IMR-90 (cell line): ENCODE measurements at regions not wholly inside any gene's neighbourhood (a gene's known extent, or its start where the extent isn't known, plus 50 kb on each side); places are given as distances from the start of the nearest gene placed in this dataset.

Source experiments
- ATAC-seq: fragments of 200-7000 bp; cut with Tn5 transposase; 2 replicates; pipeline ENCODE4 v1.9.1; 2020; ENCODE audit warnings: low read depth, mild to moderate bottlenecking, moderate library complexity
- BruUV-seq: library from RNA; stranded (reverse); fragments of 400-500 nt; replicated peaks from 2 replicates; lab custom pipeline; 2021; lab: Mats Ljungman, UMichigan
- CTCF ChIA-PET: fragments of 300-600 bp; formaldehyde crosslinking; extraction: SDS; loops from one replicate; lab custom pipeline; 2021; ENCODE audit warnings: antibody characterized with exemption; lab: Yijun Ruan, JAX
- POLR2A ChIA-PET: fragments of 300-600 bp; sonication (Branson Sonifier 250); formaldehyde crosslinking; loops from one replicate; lab custom pipeline; 2022; ENCODE audit warnings: antibody characterized with exemption; ENCODE audit not compliant: unreplicated experiment; lab: Charles Lee
- DNase-seq: peaks from one replicate; pipeline ENCODE4 v3.0.0; 2013
- H2AFZ ChIP-seq: replicated peaks from 2 replicates; pipeline ENCODE3; 2013; ENCODE audit warnings: low read length, mild to moderate bottlenecking; ENCODE audit not compliant: poor library complexity
- H2AK5ac ChIP-seq: 2 replicates; pipeline ENCODE4 v1.6.1; 2013; ENCODE audit warnings: low read depth, low read length, inconsistent platforms
- H2AK9ac ChIP-seq: replicated peaks from 2 replicates; pipeline ENCODE3; 2013; ENCODE audit warnings: mild to moderate bottlenecking, low read depth, low read length, moderate library complexity; ENCODE audit not compliant: poor library complexity
- H2BK120ac ChIP-seq: 2 replicates; pipeline ENCODE4 v1.6.1; 2013; ENCODE audit warnings: low read depth, low read length, inconsistent platforms
- H2BK15ac ChIP-seq: 3 replicates; pipeline ENCODE4 v1.6.1; 2013; ENCODE audit warnings: low read depth, low read length, inconsistent platforms
- H2BK20ac ChIP-seq: 2 replicates; pipeline ENCODE4 v1.6.1; 2013; ENCODE audit warnings: low read depth, mild to moderate bottlenecking, inconsistent platforms, low read length, moderate library complexity
- H2BK5ac ChIP-seq: 2 replicates; pipeline ENCODE4 v1.6.1; 2013; ENCODE audit warnings: mild to moderate bottlenecking, low read depth, low read length, inconsistent platforms; ENCODE audit not compliant: poor library complexity, severe bottlenecking
- H3K14ac ChIP-seq: replicated peaks from 2 replicates; pipeline ENCODE4 v1.6.1; 2013; ENCODE audit warnings: low read depth, low read length, inconsistent platforms
- H3K18ac ChIP-seq: 2 replicates; pipeline ENCODE4 v1.6.1; 2013; ENCODE audit warnings: low read depth, low read length, control low read depth
- H3K23ac ChIP-seq: 2 replicates; pipeline ENCODE4 v1.6.1; 2013; ENCODE audit warnings: low read depth, low read length, inconsistent platforms
- H3K27ac ChIP-seq: 2 replicates; pipeline ENCODE4 v1.5.1; 2013; ENCODE audit warnings: mild to moderate bottlenecking, control low read depth, low read length; ENCODE audit not compliant: insufficient read depth
- H3K27me3 ChIP-seq: 2 replicates; pipeline ENCODE4 v1.6.1; 2013; ENCODE audit warnings: low read length; ENCODE audit not compliant: control insufficient read depth, insufficient read depth
- H3K36me3 ChIP-seq: 2 replicates; pipeline ENCODE4 v1.6.1; 2013; ENCODE audit warnings: low read length, mixed read lengths; ENCODE audit not compliant: control insufficient read depth, insufficient read depth
- H3K4ac ChIP-seq: 2 replicates; pipeline ENCODE4 v1.6.1; 2013; ENCODE audit warnings: low read depth, low read length, inconsistent platforms
- H3K4me1 ChIP-seq: 2 replicates; pipeline ENCODE4 v1.6.1; 2013; ENCODE audit warnings: low read length, mixed read lengths; ENCODE audit not compliant: control insufficient read depth, insufficient read depth
- H3K4me2 ChIP-seq: 2 replicates; pipeline ENCODE4 v1.6.1; 2013; ENCODE audit warnings: low read depth, mild to moderate bottlenecking, control low read depth, low read length, moderate library complexity
- H3K4me3 ChIP-seq: 2 replicates; pipeline ENCODE4 v1.5.1; 2013; ENCODE audit warnings: low read depth, mild to moderate bottlenecking, control low read depth, low read length, moderate library complexity; ENCODE audit not compliant: insufficient read depth
- H3K56ac ChIP-seq: 2 replicates; pipeline ENCODE4 v1.6.1; 2013; ENCODE audit warnings: low read length, inconsistent platforms; ENCODE audit not compliant: insufficient read depth; ENCODE audit errors: extremely low read depth
- H3K79me1 ChIP-seq, 2 experiments: 2 replicates each; pipeline ENCODE4 v1.6.1; 2013; ENCODE audit warnings: low read length in 2 of 2, inconsistent platforms in 1 of 2, low read depth in 1 of 2
- H3K9ac ChIP-seq: 2 replicates; pipeline ENCODE4 v1.6.1; 2013; ENCODE audit warnings: low read depth, low read length, control low read depth
- H3K9me1 ChIP-seq: 2 replicates; pipeline ENCODE4 v1.6.1; 2013; ENCODE audit warnings: low read length, inconsistent platforms; ENCODE audit not compliant: insufficient read depth
- H3K9me3 ChIP-seq: 2 replicates; pipeline ENCODE4 v1.6.1; 2013; ENCODE audit warnings: low read length; ENCODE audit not compliant: control insufficient read depth, insufficient read depth
- H4K20me1 ChIP-seq: 2 replicates; pipeline ENCODE4 v1.6.1; 2013; ENCODE audit warnings: low read length, inconsistent platforms; ENCODE audit not compliant: insufficient read depth
- H4K5ac ChIP-seq: 2 replicates; pipeline ENCODE4 v1.6.1; 2013; ENCODE audit warnings: mild to moderate bottlenecking, low read depth, low read length, control low read depth
- H4K8ac ChIP-seq, 2 experiments: 2 replicates each; pipeline ENCODE4 v1.6.1; 2013; ENCODE audit warnings: low read depth in 2 of 2, low read length in 2 of 2, control low read depth in 1 of 2, inconsistent platforms in 1 of 2
- H4K91ac ChIP-seq: 2 replicates; pipeline ENCODE4 v1.6.1; 2013; ENCODE audit warnings: low read depth, low read length, inconsistent platforms; ENCODE audit not compliant: insufficient read depth
- CEBPB ChIP-seq: IDR thresholded peaks from 2 replicates; pipeline ENCODE4 v1.6.1; 2012; ENCODE audit warnings: low read depth, low read length, improper control_type of control experiment
- ELK1 ChIP-seq: fragments of 150-350 bp; IDR thresholded peaks from 2 replicates; pipeline ENCODE4 v1.6.1; 2016; ENCODE audit warnings: low read depth, mild to moderate bottlenecking, low read length, moderate library complexity, borderline replicate concordance
- MAZ ChIP-seq: IDR thresholded peaks from 2 replicates; pipeline ENCODE4 v1.6.1; 2012; ENCODE audit warnings: low read depth, mild to moderate bottlenecking, low read length, improper control_type of control experiment, moderate library complexity, borderline replicate concordance
- MXI1 ChIP-seq: IDR thresholded peaks from 2 replicates; pipeline ENCODE4 v1.6.1; 2012; ENCODE audit warnings: low read depth, mild to moderate bottlenecking, low read length, moderate library complexity, borderline replicate concordance
- RCOR1 ChIP-seq: IDR thresholded peaks from 2 replicates; pipeline ENCODE4 v1.6.1; 2012; ENCODE audit warnings: mild to moderate bottlenecking, low read length, improper control_type of control experiment; ENCODE audit not compliant: insufficient replicate concordance
- USF2 ChIP-seq: fragments of 150-350 bp; IDR thresholded peaks from 2 replicates; pipeline ENCODE4 v1.6.1; 2017; ENCODE audit warnings: mild to moderate bottlenecking, antibody characterized with exemption, low read length, low read depth
- WGBS, 2 experiments: methylation state at CpG; one replicate each; pipeline versions ENCODE4 v1.1.5 to v1.1.7; 2013; ENCODE audit warnings: missing lambda C conversion rate in 2 of 2; ENCODE audit not compliant: insufficient read length in 1 of 2; ENCODE audit errors: extremely low coverage in 2 of 2; 5-methylcytosine and 5-hydroxymethylcytosine counted together
- dilution Hi-C: fragments of 300-500 bp; cut with HindIII; formaldehyde crosslinking; loops from one replicate; pipeline ENCODE4 v1.14.3; 2018; ENCODE audit warnings: low sequenced_read_pairs; ENCODE audit not compliant: unreplicated experiment
- in situ Hi-C: fragments of 300-500 bp; cut with MboI; formaldehyde crosslinking; loops from 3 replicates; pipeline ENCODE4 v1.14.3; 2019; ENCODE audit warnings: low sequenced_read_pairs, inconsistent platforms, mixed read lengths
- intact Hi-C: fragments of 100-400 bp; cut with micrococcal nuclease; formaldehyde crosslinking; loops from 2 replicates; pipeline ENCODE4 v1.10.0; 2022

GRCh38 chrX:34848281-34848680 lies 94.3 kb upstream of the FAM47B start:
- intact Hi-C loops, result no loop called here
- Histone ChIP-seq H3K23ac (no peak overlapping the region), H4K5ac (no peak overlapping the region; the same call in 1 of the 2 replicates), H3K4me3 (no peak overlapping the region), H3K4me1 (no peaks in the 10 kb centered on the region), H4K91ac (no peak overlapping the region), H3K4me2 (no peak overlapping the region), H3K79me1 (no peaks in the 10 kb centered on the region), H2BK20ac (no peak overlapping the region), H2BK120ac (no peak overlapping the region), H2BK15ac (no peak overlapping the region), H3K14ac (no peak overlapping the region), H3K9me1 (no peaks in the 10 kb centered on the region), H3K27me3 (no peaks in the 10 kb centered on the region), H3K36me3 (no peaks in the 10 kb centered on the region), H4K20me1 (no peaks in the 10 kb centered on the region), H2AFZ (no peak overlapping the region), H2AK5ac (no peak overlapping the region), H3K56ac (no peak overlapping the region), H2BK5ac (peak overlapping the region; percentile 59), H2AK9ac (no peak overlapping the region), H3K27ac (no peak overlapping the region), H3K9ac (no peak overlapping the region), H3K4ac (no peak overlapping the region), H3K9me3 (no peaks in the 10 kb centered on the region), H3K18ac (no peak overlapping the region), H4K8ac (peak overlapping the region in 1 of 2 experiments; percentile 24; a peak in 1 of 4 replicates)
- TF ChIP-seq ELK1, result no peak
- TF ChIP-seq CEBPB, result peak; percentile 96
- TF ChIP-seq MXI1, result no peak
- no peak for TF ChIP-seq USF2
- no peak for TF ChIP-seq MAZ
- TF ChIP-seq RCOR1, result no peak
- no CpG with 5 or more reads among the region's 3 CpGs for WGBS, 2 experiments
- no TSS peak for BruUV-seq
- POLR2A ChIA-PET, result no interaction called here
- in situ Hi-C loops, result no loop called here
- CTCF ChIA-PET, result no interaction called here
- dilution Hi-C loops, result no loop called here
- peak; percentile 66 for DNase-seq
- peak; percentile 44 for ATAC-seq
